ENCODE measurements at regions not wholly inside any gene's neighbourhood (a gene's known extent, or its start where the extent isn't known, plus 50 kb on each side); places are given as distances from the start of the nearest gene placed in this dataset.

DNA sequence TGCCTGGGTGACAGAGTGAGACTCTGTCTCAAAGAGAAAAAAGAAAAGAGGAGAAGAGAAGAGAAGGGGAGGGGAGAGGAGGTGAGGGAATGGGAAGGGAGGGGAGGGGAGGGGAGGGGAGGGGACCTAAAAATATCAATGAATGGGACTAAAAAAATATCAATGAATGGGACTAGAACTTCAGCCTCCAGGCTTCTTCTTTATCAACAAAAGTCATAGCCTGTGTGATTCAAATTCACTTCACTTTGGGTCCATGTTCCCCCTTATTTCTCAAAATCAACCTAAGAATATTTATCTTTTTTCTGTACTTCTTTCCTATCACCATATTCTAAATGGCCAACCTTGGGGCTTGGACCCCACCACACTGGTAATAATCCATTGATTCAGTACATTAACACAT is 92.1 kb upstream of the PIK3C3 start:
- Histone ChIP-seq H3K9me3 (replicated peaks; ENCODE audit: control insufficient read depth, insufficient read depth, low read length) (no peaks in the 10 kb centered on the region), H3K4me2 (ENCODE audit: control insufficient read depth, insufficient read depth) (no peak overlapping the region), H3K4me1 (ENCODE audit: control insufficient read depth, insufficient read depth, low read length) (no peaks in the 10 kb centered on the region), H2AFZ (ENCODE audit: control insufficient read depth, low read depth, low read length) (no peak overlapping the region), H3K4me3 (no peak overlapping the region), H3K9ac (ENCODE audit: control insufficient read depth, insufficient read depth, low read length) (no peak overlapping the region), H3K79me2 (ENCODE audit: control insufficient read depth, insufficient read depth, low read length) (no peaks in the 10 kb centered on the region), H3K36me3 (ENCODE audit: control insufficient read depth in 2 of 2, insufficient read depth in 2 of 2, low read length in 1 of 2) (no peaks in the 10 kb centered on the region), H4K20me1 (ENCODE audit: control insufficient read depth, insufficient read depth) (no peaks in the 10 kb centered on the region), H3K27ac (ENCODE audit: control insufficient read depth, insufficient read depth) (no peak overlapping the region), H3K27me3 (replicated peaks in 1 of 2; ENCODE audit: control insufficient read depth in 2 of 2, insufficient read depth in 2 of 2, low read length in 1 of 2) (no peaks in the 10 kb centered on the region)
- FAIRE-seq: no peak
- ATAC-seq: no peak
- no peak for DNase-seq (ENCODE audit: low read depth, low spot score)
- in situ Hi-C loops (cut with MboI): no loop called here
- ChIA-PET POLR2A (no interaction called here), CTCF (no interaction called here), SMC1A (ENCODE audit: uncharacterized antibody, unreplicated experiment) (interaction anchor here (0.7 to 1.6 kb wide), 2 partner anchors 11 to 53 kb away, joined by 3 to 4 read pairs; no protein-coding TSS in a partner anchor), RAD21 (ENCODE audit: unreplicated experiment) (no interaction called here)
- no peak for TF ChIP-seq EED (IDR thresholded peaks at IDR 0.05; ENCODE audit: low read depth)
- no peak for TF ChIP-seq DPF2 (IDR thresholded peaks at IDR 0.05)
- TF ChIP-seq, protein P1, sequence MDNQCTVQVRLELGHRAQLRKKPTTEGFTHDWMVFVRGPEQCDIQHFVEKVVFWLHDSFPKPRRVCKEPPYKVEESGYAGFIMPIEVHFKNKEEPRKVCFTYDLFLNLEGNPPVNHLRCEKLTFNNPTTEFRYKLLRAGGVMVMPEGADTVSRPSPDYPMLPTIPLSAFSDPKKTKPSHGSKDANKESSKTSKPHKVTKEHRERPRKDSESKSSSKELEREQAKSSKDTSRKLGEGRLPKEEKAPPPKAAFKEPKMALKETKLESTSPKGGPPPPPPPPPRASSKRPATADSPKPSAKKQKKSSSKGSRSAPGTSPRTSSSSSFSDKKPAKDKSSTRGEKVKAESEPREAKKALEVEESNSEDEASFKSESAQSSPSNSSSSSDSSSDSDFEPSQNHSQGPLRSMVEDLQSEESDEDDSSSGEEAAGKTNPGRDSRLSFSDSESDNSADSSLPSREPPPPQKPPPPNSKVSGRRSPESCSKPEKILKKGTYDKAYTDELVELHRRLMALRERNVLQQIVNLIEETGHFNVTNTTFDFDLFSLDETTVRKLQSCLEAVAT (IDR thresholded peaks at IDR 0.05): no peak
- TF ChIP-seq SMARCA5 (IDR thresholded peaks at IDR 0.05): no peak
- TF ChIP-seq, protein P2, sequence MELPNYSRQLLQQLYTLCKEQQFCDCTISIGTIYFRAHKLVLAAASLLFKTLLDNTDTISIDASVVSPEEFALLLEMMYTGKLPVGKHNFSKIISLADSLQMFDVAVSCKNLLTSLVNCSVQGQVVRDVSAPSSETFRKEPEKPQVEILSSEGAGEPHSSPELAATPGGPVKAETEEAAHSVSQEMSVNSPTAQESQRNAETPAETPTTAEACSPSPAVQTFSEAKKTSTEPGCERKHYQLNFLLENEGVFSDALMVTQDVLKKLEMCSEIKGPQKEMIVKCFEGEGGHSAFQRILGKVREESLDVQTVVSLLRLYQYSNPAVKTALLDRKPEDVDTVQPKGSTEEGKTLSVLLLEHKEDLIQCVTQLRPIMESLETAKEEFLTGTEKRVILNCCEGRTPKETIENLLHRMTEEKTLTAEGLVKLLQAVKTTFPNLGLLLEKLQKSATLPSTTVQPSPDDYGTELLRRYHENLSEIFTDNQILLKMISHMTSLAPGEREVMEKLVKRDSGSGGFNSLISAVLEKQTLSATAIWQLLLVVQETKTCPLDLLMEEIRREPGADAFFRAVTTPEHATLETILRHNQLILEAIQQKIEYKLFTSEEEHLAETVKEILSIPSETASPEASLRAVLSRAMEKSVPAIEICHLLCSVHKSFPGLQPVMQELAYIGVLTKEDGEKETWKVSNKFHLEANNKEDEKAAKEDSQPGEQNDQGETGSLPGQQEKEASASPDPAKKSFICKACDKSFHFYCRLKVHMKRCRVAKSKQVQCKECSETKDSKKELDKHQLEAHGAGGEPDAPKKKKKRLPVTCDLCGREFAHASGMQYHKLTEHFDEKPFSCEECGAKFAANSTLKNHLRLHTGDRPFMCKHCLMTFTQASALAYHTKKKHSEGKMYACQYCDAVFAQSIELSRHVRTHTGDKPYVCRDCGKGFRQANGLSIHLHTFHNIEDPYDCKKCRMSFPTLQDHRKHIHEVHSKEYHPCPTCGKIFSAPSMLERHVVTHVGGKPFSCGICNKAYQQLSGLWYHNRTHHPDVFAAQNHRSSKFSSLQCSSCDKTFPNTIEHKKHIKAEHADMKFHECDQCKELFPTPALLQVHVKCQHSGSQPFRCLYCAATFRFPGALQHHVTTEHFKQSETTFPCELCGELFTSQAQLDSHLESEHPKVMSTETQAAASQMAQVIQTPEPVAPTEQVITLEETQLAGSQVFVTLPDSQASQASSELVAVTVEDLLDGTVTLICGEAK (IDR thresholded peaks at IDR 0.05; ENCODE audit: borderline replicate concordance): no peak
- no peak for TF ChIP-seq POLR2AphosphoS2 (IDR thresholded peaks at IDR 0.05; ENCODE audit: low read depth, low read length)
- no peak for TF ChIP-seq HDGF (IDR thresholded peaks at IDR 0.05)
- no peak for TF ChIP-seq ELK1 (IDR thresholded peaks at IDR 0.05; ENCODE audit: low read depth, low read length)
- no peak for TF ChIP-seq ZNF622 (IDR thresholded peaks at IDR 0.05)
- no peak for TF ChIP-seq EZH2 (IDR thresholded peaks at IDR 0.05; ENCODE audit: borderline replicate concordance, control insufficient read depth, low read depth, low read length)
- TF ChIP-seq ZBTB4 (CRISPR knock-in tag; IDR thresholded peaks at IDR 0.05): no peak
- TF ChIP-seq ASH2L (IDR thresholded peaks at IDR 0.05; ENCODE audit: borderline replicate concordance, low read depth): no peak
- TF ChIP-seq KAT2A (conservative IDR thresholded peaks at IDR 0.05; ENCODE audit: control insufficient read depth, low read depth, low read length): no peak
- TF ChIP-seq FOS (IDR thresholded peaks at IDR 0.05; ENCODE audit: borderline replicate concordance, extremely low read depth, insufficient read length): no peak
- no peak for TF ChIP-seq MEF2A (IDR thresholded peaks at IDR 0.05; ENCODE audit: insufficient read depth, low read depth, low read length)
- no peak for TF ChIP-seq MYB (IDR thresholded peaks at IDR 0.05; ENCODE audit: borderline replicate concordance, low read depth, low read length)
- TF ChIP-seq CHD1 (IDR thresholded peaks at IDR 0.05; ENCODE audit: low read depth, low read length): no peak
- intact Hi-C loops (cut with micrococcal nuclease; ENCODE audit: unreplicated experiment): no loop called here
- BruUV-seq (replicated peaks): no TSS peak

Measured in GM12878 (cell line).